ENCODE measurements at regions not wholly inside any gene's neighbourhood (a gene's known extent, or its start where the extent isn't known, plus 50 kb on each side); places are given as distances from the start of the nearest gene placed in this dataset.

GRCh38 chr3:459311-459670 lies 262.7 kb downstream of the CHL1 start:
- DNase-seq: no peak

DNA sequence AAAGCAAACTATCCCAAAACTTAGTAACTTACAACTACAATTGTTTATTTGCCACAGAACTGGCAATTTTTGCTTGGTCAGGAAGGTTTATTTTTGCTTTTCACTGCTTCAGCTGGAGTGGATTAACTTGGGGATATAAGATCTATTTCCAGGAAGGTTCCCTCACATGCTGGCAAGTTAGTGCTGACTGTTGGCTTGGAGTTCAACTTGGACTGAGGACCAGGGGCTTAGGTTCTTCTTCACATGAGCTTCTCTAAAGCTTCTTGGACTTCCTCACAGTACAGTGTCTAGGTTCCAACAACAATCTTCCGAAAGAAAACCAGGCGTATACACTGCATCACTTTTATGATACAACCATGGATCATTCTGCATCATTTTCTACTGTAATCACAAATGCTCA lies 264.4 kb downstream of the CHL1 start:
- no peak for DNase-seq

GRCh38 chr3:462851-463250 lies 266.3 kb downstream of the CHL1 start:
- DNase-seq: no peak

GRCh38 chr3:463252-464192 lies 267.0 kb downstream of the CHL1 start:
- DNase-seq: no peak

DNA sequence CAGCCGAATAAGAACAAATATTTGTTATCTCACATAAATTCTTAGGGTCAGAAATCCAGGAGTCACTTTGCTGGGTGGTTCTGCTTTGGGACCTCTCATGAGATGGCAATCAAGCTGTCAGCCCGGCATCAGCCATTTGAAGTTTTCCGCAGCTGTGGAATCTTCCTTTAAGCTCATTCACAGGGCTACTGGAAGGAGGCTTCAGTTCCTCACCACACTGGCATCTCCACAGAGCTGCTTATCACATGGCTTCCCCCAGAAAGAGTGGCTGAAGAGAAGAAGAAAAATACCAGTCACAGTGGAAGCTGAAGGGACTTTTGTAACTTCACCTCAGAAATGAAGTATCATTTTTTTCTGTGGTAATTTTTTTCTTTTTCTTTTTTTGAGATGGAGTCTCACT lies 267.7 kb downstream of the CHL1 start:
- DNase-seq: no peak

DNA sequence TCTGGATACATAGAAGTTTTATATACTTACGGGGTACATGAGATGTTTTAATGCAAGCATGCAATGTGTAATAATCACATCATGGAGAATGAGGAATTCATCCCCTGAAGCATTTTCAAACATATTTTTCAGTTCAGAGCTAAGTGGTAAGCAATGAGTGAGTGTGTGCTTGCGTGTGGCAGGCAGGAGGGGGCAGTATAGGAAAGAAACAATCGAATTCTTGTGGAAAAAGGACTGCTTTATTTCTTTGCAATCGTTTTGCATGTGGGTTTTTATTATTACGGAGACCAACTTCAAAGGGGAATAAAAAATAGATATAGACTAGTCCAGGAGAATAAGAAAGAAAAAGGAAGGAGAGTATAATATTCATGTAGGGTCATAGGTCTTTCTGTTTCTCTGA lies 271.6 kb downstream of the CHL1 start:
- DNase-seq: no peak

DNA sequence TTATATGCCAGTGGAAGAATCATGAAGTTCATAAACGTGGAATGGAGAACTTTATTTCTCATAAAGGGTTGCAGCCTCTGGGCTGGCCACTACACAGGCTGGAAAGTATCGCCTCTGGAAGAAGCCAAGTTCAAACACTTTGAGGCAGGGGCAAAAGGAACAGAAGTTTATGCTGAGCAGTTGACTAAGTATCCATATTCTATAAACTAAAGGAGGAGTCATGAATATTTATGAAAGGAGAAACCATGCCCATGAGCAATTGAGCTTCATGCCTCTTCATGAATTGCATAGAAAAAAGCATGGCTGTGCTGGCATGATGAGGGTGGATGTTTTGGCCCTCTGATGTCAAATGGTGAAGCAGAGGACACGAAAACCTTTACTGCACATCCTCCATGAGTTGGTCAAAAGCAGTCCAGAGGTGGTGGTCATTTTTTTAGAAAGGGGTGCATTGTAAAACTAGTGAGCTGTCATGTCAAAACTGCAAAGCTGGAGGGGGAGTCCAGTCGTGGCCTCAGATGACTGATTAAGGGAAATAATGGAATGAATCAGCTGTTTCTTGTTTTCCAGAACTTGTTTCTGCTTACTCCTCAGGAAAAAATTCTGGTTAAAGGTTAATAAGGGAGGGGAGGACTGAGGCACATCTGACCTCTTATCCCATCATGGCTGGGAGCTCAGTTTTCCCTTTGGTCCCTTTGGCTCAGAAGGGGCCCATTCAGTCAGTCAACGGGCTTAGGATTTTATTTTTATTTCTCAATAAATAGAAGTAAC lies 276.7 kb downstream of the CHL1 start:
- DNase-seq: no peak

- no peak for DNase-seq
These were observed 278.3 kb downstream of the CHL1 start for GRCh38 chr3:474828-475227.

- DNase-seq: no peak
These were observed 283.5 kb downstream of the CHL1 start for GRCh38 chr3:480070-480469.

DNA sequence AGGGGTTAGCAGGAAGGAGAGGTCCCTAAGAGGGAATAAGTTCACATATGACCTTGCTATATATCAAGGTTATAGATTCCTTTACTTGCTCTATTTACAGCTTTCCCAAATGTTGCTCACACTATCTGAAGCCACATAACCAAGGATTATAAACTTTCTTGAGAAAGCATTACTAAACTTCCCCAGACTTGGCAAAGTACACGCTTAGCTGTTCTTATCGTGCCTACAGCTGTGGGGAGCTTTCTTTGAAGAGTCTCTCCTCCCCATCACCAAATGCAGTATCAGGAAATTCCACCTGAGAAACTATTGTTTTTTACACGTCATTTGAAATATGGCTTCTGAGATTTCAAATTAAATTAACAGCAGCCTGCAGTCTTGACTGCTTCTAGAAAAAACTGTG lies 284.5 kb downstream of the CHL1 start:
- DNase-seq: no peak

GRCh38 chr3:481680-482079 lies 285.1 kb downstream of the CHL1 start:
- no peak for DNase-seq

GRCh38 chr3:482479-482878 lies 285.9 kb downstream of the CHL1 start:
- no peak for DNase-seq

GRCh38 chr3:484341-484740 lies 287.8 kb downstream of the CHL1 start:
- no peak for DNase-seq

DNA sequence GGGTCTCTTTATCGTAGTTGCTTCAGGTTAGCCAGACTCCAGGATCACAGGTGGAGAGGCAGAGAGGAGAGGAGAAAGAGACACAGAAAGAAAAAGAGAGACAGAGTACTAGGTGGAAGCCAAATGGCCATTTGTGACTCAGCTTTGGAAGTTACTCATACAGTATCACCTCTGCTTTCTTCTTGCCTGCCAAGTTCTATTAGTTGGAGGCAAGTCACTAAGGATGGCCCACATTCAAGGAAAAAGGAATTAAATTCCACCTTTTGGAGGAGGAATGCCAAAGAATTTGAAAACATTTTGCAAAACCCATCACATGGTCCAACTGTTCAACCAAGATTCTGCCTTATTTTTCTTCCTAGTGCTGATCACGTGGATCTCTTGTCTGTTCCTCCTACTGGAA lies 291.1 kb downstream of the CHL1 start:
- no peak for DNase-seq

DNA sequence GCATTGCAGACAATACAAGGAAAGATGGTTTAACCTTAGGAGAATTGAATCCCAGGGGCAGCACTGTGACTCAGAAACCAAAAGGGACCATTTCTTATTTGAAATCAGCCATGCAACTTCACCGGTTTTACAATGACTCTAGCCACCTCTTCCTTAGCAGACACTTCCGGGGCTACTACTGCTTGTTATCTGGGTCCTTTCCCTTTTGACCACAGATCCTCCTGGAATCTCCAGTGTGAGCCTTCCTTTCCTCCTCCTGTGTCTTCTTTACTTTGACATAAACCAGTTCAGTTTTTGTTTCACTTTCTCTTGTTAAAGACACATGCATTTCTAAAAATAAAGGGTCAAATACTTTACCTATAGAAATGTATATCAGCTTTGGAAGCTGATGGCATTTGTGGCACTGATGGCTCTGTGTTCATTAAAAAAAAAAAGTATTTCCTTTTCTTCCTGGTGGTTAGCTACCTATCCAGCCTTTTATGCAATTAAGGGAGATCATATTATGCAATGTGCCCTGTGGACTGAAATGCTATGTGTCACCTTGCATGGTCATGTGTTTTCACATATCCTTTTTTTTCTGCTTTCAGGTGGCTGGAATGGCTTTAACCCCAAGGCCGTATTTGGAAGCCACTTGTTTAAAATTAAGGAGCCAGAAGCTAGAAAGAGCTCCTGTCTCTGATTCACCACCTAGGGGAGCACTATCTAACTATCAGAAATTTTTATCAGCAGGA lies 296.2 kb downstream of the CHL1 start:
- no peak for DNase-seq

DNA sequence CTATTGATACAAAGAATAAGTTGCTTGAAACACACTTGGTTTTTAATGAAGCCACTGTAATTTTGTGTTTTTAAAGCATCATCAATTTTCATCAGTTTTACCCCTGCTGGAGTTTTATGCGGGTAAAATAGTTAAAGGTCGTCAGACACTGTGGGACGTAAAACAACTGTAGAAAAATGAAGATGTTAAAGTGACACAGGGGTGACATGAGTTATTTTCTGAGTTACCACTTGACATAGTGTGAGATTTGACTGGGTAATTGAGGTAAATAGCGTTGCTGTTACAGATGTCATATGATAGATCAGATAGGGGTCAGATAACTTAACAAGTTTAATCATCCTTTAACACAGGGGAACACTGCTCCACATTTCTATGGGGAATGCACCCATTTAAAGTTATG lies 297.6 kb downstream of the CHL1 start:
- no peak for DNase-seq

DNA sequence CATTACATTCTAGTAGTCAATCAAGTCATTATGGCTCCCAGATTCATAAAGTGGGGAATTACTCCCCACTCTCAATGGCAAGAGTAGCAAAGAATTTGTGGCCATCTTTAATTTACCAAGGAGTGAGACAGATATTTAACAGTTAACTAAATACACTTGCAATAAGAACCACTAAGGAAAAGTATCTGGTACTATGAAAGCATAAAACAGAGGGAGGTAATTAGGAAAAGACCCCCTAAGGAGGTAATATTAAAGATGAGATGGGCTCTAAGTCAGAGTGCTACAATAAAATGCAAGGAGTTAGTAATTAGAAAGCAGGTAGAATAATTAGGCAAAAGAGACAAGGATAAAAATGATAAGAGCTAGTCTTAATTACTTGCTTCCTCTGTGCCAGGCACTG lies 301.9 kb downstream of the CHL1 start:
- no peak for DNase-seq

DNA sequence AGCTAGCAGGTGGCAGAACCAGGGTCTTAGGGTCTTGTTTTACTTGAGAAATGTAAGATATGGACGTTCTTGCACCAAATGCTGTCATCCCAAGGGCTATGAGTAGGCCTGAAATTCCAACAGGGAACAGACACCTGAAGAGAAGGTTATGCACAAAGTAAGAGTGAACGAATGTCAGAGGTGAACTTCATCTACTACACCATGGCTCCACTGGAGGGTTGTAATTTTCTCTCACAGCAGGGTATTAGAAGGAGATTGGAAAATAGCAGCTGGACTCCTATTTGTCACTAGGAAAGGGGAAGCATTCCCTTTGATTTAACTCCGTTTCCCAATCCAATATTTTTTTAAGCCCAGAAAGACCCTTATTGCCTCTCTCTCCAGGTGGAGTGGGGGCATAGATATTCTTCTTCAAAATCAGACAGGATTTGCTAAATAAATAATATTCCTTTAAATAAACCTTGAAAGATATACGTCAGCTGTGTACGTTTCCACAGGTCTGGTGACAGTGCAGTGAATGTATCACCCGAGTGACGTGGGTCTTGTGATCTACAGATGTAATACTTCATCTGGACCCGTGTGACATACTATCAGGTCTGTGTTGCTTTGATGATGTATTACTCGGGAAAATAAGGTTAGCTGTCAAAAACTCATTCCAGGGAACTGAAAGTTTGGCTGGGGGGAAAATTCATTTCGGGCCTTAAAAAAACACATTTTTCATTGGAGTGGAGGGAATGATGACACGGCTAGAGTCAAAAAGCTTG lies 302.6 kb downstream of the CHL1 start:
- DNase-seq: no peak

DNA sequence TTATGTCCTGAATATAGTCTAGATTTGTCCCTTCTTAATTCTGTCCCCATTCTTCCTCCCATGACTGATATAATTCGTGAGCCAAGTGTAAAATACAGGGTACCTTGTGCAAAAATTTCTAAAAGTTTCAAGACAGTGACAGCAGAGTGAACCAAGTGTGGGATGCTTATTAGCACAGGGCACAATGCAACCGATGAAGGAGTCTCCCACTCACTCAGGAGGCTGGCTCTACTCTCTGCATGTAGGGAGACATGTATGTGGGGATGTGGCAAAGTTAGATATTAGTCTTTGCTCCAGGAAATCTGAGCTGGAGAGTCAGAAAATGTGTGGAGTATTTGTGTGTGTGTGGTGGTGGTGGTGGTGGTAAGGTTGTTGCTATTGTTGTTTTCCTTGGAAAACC lies 305.9 kb downstream of the CHL1 start:
- DNase-seq: no peak

DNA sequence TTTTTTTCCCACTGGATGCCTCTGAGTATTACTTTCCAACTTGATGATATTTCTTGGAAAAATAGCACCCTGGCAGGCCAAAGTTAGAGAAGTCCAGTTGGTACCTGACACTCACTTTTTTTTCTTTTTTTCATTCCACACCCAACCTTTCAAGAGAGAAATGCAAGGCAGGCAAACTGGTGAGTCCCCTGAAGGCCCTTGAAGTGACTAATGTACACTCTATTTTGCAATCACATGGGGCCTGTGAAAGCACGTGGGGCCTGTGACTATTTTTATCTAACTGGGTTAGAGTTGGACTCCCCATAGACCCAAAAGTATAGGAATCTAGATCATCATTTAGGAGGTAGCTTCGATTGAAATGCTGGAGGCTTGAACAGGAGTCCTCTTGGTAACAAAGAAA lies 316.7 kb downstream of the CHL1 start:
- no peak for DNase-seq

- DNase-seq: no peak
These were observed 317.6 kb downstream of the CHL1 start for GRCh38 chr3:514192-514591.

- no peak for DNase-seq
These were observed 322.5 kb downstream of the CHL1 start for GRCh38 chr3:519026-519425.
